GM11168 (cell line): ENCODE measurements at regions not wholly inside any gene's neighbourhood (a gene's known extent, or its start where the extent isn't known, plus 50 kb on each side); places are given as distances from the start of the nearest gene placed in this dataset.
"Not testable (repeated sequence)": the region's sequence is repeated elsewhere in the genome, so short reads cannot be mapped to it uniquely, and the experiment has no call there.

Experiments used
- in situ Hi-C: fragments of 300-500 bp; cut with MboI; formaldehyde crosslinking; loops from one replicate; pipeline ENCODE4 v1.12.0; 2022; ENCODE audit warnings: low sequenced_read_pairs; ENCODE audit not compliant: unreplicated experiment

GRCh38 chr10:120105492-120105891 is 213.0 kb downstream of the SEC23IP start:
- in situ Hi-C loops, result no loop called here

GRCh38 chr10:120108916-120109315 is 216.4 kb downstream of the SEC23IP start:
- in situ Hi-C loops, result no loop called here

GRCh38 chr10:120109725-120110124 is 217.2 kb downstream of the SEC23IP start:
- in situ Hi-C loops, result not testable (repeated sequence)

DNA sequence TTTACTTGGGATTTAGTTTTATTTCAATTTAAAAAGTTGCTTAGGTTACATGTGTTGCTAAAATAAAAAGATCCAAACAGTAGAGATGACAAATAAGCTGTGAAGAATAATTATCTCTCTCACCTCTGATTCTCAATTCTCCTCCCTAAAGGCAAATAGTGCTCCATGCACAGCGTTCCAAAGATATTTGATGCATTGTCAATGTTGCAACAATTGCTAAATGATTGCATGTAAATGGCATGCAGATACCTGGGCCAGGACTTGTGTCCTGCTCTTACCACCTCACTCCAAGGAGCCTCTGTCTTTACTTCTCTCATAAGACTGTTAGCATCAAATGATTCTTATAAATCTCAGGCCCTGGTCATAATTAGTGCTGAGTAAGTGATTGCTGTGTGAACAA is 217.7 kb downstream of the SEC23IP start:
- in situ Hi-C loops, result no loop called here

DNA sequence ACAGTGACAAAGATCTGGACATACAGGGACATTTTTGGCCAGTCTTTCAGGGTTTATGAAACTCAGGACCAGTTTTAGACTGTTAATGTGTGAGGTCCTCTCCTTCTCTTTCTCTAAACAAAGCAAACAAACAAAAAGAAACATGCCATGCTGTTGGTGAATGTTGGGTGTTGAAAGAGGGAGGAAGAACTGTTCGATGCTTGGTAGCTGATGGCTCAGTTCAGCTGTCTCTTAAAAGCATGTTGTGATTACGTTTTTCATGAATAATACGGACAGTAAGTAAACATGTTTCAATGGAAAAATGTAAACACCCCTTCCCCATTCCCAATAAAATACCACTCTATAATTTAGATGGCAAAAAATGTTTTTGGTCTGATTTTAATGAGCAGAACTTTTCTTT is 219.1 kb downstream of the SEC23IP start:
- in situ Hi-C loops, result no loop called here

DNA sequence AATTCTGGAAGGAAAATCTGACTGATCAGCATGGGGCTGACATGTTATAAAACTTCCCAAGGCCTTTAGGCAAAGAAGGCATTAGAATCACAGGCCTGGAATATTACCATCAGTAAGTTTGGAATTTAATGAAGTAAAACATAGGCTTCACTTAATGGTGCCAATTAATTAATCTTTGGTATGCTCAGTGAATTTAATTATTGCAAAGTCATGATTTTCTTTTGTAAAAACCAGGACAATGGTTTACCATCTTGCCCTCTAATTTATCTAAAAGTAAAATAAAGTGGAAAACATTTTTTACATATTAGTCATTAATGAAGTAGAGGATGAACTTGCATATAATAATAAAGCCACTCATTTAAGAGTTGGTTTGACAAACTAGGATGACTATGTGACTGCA is 220.3 kb downstream of the SEC23IP start:
- in situ Hi-C loops, result no loop called here

GRCh38 chr10:120115959-120116358 is 223.4 kb downstream of the SEC23IP start:
- in situ Hi-C loops, result no loop called here

- in situ Hi-C loops, result no loop called here
Observed at GRCh38 chr10:120121768-120122167, 229.2 kb downstream of the SEC23IP start.

DNA sequence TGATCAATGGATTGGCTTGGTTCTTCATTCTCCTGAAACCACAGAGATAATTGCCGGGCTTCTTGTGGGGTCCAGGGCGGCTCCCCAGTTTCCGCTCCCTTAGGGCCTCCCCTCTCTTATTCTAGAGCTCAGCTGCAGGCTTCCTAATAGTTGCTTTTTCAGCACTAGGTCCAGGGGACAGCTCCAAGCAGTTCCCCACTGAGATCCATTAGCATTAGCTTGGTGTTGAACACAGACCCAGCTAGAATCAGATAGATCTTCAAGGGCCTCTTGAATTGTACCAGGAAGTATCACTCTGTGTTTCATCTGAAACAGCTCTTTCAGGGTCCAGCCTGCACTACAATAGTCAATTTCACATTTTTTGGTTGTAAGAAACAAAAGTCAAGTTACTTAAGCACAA is 238.7 kb downstream of the SEC23IP start:
- in situ Hi-C loops, result no loop called here

DNA sequence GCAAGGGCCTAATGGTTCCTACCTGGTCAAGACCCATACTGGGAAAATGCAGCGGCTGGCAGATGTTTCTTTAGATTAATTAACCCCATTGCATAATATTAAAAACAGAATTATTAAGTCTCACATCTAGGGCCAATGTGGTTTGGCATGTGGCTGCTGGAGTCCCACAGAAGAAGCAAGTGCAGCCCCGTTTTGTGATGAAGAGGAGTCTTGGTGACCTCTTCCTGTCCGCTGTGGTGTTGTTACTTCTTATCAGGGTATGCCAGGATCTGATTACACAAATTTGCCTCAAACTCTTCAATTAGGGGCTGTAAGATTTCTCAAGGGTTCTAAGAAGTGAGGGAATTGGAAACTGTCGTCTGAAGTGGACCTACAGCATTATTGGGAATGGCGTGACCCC is 240.3 kb downstream of the SEC23IP start:
- in situ Hi-C loops, result no loop called here

- in situ Hi-C loops, result no loop called here
Observed at GRCh38 chr10:120138689-120139088, 246.2 kb downstream of the SEC23IP start.

- in situ Hi-C loops, result no loop called here
Observed at GRCh38 chr10:120145107-120145506, 252.6 kb downstream of the SEC23IP start.

GRCh38 chr10:120156614-120157274 is 264.2 kb downstream of the SEC23IP start:
- in situ Hi-C loops, result no loop called here

- in situ Hi-C loops, result no loop called here
Observed at GRCh38 chr10:120161111-120161510, 268.6 kb downstream of the SEC23IP start.

GRCh38 chr10:120162471-120162870 is 269.9 kb downstream of the SEC23IP start:
- in situ Hi-C loops, result no loop called here

GRCh38 chr10:120172356-120172755 is 279.8 kb downstream of the SEC23IP start:
- in situ Hi-C loops, result no loop called here

- in situ Hi-C loops, result no loop called here
Observed at GRCh38 chr10:120174491-120174890, 282.0 kb downstream of the SEC23IP start.

- in situ Hi-C loops, result no loop called here
Observed at GRCh38 chr10:120177330-120177729, 279.7 kb upstream of the PLPP4 start.

DNA sequence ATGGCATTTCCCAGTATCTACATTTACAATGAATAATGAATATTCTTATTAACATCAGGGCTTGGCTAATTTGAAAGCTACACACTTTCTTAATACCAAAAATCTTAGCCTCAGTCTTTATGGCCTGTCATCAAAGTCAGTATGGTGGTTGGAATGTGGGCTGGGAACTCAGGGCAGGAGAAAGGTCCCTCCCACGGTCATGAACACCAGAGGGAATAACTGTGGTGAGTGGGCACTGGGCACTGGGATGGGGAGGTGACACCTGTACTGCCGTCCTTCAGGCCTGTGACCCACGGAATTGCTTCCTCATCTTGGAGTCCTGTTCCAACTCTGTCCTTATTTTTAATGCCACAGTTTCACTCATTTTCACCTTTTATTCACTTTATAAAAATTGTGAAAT is 276.9 kb upstream of the PLPP4 start:
- in situ Hi-C loops, result no loop called here

- in situ Hi-C loops, result no loop called here
Observed at GRCh38 chr10:120181154-120181553, 275.9 kb upstream of the PLPP4 start.

DNA sequence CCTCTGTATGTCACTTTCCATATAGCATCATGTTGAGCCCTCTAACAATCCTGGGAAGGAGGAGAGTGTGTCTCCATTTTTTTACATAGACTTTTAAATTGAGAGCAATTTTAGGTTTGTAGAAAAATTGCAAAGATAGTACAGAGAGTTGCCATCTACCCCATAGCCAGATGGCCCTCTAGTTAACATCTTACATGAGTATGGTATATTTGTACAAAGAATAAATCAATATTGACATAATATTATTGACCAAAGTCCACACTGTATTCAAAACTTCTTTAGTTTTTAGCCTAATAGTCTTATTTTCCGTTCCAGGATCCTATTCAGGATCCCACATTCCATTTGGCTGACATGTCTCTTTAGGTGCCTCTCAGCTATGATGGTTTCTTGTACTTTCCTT is 274.6 kb upstream of the PLPP4 start:
- in situ Hi-C loops, result no loop called here

- in situ Hi-C loops, result no loop called here
Observed at GRCh38 chr10:120183546-120183945, 273.5 kb upstream of the PLPP4 start.
